ENCODE measurements at regions not wholly inside any gene's neighbourhood (a gene's known extent, or its start where the extent isn't known, plus 50 kb on each side); places are given as distances from the start of the nearest gene placed in this dataset.
"Not testable (repeated sequence)": the region's sequence is repeated elsewhere in the genome, so short reads cannot be mapped to it uniquely, and the experiment has no call there.

- no peak for DNase-seq (ENCODE audit: low spot score)
Measured at GRCh38 chr4:160493206-160493605, 1390.3 kb downstream of the RAPGEF2 start.

DNA sequence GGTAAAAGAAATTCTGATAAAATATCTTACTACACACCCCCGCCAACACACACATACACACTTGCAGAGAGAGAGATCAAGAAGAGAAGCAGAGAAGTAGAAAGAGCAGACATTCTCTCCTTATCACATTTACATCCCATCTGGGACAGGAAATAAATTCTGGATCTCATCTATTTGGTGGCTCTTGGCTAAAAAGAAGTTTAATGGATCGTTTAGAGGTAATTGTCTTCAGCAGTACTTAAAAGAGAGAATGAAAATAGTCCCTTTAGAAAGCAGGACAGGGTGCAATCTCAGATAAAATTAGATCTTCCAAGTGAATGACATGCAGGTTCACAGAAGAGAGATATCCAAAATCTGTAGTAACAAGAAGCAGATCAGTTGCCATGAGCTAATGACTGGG, 1392.5 kb downstream of the RAPGEF2 start:
- DNase-seq (ENCODE audit: low spot score) = no peak

GRCh38 chr4:160498211-160498610, 1395.3 kb downstream of the RAPGEF2 start:
- DNase-seq (ENCODE audit: low spot score) = no peak

DNA sequence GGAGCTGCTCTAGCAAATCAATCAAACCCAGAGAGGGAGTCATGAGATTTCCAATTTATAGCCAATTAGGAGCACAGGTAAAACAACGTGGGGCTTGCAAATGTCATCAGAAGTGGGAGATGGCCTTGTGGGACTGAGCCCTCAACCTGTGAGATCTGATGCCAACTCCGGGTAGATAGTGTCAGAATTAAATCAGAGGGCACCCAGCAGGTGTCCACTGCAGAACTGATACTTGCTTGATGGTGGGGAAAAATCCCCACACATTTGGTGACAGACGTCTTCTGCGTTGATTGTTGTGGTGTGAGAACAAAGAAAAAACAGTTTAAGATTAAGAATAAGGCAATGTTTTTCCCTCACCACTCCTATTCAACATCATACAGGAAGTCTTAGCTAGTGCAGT, 1402.8 kb downstream of the RAPGEF2 start:
- no peak for DNase-seq (ENCODE audit: low spot score)

DNA sequence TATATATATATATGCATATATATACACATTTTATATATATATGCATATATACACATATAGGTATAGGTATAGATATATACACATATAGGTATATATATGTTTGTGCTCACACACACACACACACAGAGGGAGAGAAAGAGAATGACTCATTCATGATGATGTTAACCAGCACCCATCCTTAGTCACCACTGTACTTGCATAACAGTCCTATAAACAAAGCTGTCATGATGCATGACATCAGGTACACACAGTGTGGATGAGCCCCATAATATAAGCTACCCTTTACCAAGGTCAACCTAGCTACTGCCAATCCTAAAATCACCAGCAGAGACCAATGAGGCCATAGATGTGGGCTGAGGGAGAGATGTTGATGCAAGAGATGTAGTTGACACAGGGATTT, 1408.0 kb downstream of the RAPGEF2 start:
- DNase-seq (ENCODE audit: low spot score) = no peak

GRCh38 chr4:160514126-160514525, 1411.2 kb downstream of the RAPGEF2 start:
- no peak for DNase-seq (ENCODE audit: low spot score)

DNA sequence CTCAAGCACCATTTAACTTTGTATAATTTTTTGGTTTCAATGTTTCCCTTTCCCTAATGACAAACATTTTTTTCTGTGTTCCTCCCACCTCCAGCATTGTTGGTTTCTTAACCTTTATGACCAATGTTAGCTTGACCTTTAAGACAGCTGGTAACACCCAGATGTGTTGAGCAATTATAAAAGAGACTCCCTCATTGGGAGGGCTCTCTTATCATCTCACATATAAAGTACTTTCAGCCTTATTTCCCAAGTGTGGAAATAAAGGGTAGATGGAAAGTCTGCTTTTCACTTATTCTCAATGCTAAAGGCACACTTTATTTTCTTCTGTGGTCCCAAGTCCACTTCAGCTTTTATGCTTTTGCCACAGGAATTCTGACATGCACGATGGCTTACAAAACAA, 1420.4 kb downstream of the RAPGEF2 start:
- no peak for DNase-seq (ENCODE audit: low spot score)

DNA sequence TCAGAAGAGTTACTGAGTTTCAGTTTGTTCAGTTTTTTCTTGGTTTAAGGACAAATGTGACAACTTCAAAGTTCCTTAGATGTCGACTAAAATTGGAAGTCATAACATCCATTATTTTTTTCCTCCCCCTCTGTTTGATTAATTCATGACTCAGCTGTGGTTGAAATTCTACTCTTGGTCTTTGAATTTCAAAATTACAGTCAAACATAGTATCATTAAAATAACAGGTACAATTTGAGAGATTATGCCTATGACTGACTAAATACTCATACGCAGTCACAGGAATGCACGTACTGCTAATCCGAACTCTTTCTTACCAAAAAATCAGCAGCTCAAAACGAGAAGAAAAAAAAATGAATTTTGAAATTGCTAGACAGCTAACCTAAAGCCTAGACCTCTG, 1434.8 kb downstream of the RAPGEF2 start:
- DNase-seq (ENCODE audit: low spot score) = no peak

DNA sequence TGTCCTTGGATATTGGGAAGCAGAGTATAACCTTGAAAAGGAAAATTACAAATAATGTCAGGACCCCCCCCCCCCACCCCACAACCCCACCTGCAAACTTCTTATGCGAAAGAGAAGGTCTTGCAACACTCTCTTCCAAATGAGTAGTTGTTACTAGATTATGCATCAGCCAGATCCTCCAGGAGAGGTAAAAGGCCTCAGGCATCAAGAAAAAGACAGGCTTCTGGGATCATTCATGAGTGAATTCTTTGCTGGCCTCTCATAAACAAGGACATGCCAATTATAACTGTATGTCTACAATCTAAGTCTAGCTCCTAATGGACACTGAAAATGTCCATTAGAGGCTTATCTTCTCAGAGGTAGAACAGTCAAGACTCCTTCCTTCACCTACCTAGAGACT, 1443.3 kb downstream of the RAPGEF2 start:
- DNase-seq (ENCODE audit: low spot score) = no peak

DNA sequence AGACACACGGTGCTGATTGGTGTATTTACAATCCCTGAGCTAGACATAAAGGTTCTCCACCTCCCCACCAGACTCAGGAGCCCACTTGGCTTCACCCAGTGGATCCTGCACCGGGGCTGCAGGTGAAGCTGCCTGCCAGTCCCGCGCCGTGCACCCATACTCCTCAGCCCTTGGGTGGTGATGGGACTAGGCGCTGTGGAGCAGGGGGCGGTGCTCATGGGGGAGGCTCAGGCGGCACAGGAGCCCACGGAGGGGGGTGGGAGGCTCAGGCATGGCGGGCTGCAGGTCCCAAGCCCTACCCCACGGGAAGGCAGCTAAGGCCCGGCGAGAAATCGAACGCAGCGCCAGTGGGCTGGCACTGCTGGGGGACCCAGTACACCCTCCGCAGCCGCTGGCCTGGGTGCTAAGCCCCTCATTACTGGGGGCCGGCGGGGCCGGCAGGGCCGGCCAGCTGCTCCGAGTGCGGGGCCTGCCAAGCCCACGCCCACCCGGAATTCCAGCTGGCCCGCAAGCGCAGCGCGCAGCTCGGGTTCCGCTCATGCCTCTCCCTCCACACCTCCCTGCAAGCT, 1447.2 kb downstream of the RAPGEF2 start:
- DNase-seq (ENCODE audit: low spot score) = not testable (repeated sequence)

DNA sequence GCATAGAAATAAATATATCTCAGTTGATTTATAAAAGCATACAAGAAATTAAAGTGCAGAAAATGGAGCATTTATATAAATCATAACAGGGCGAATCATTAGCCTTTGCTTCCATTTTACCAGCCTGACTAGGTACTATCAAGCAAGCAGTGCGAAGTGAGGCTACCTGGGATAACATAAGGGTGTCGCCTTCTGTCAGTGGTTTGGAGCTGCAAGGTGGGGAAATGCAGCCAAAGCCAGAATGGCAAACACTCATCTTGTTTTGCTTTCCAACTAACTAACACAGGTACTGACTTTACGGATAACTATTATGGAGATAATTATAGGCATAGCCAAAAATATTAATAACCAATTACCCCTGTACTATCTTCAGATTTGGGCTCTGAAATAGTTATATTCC, 1459.8 kb downstream of the RAPGEF2 start:
- DNase-seq (ENCODE audit: low spot score) = no peak

- DNase-seq (ENCODE audit: low spot score) = no peak
Measured at GRCh38 chr4:160563552-160564282, 1460.8 kb downstream of the RAPGEF2 start.

- no peak for DNase-seq (ENCODE audit: low spot score)
Measured at GRCh38 chr4:160567634-160568033, 1464.8 kb downstream of the RAPGEF2 start.

DNA sequence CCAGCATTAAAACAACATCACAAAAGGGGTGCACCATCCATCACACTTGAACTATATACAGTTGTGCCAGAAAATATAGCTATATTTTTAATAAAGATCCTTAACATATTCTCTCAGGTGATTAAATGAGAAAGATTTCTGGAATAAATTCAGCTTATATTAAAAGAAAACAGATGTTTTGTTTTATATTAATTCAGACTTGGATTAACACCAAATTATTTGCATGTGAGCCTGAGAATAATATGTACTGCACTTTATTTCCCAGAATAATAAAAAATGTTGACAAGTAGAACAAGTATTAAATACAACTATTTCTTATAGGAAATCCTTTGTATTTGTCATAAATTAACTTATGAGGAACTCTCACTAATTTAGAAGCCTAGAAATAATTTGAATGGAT, 1467.4 kb downstream of the RAPGEF2 start:
- no peak for DNase-seq (ENCODE audit: low spot score)

DNA sequence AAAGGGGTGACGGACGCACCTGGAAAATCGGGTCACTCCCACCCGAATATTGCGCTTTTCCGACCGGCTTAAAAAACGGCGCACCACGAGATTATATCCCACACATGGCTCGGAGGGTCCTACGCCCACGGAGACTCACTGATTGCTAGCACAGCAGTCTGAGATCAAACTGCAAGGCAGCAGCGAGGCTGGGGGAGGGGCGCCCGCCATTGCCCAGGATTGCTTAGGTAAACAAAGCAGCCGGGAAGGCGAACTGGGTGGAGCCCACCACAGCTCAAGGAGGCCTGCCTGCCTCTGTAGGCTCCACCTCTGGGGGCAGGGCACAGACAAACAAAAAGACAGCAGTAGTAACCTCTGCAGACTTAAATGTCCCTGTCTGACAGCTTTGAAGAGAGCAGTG, 1471.4 kb downstream of the RAPGEF2 start:
- DNase-seq (ENCODE audit: low spot score) = not testable (repeated sequence)

GRCh38 chr4:160580581-160580980, 1477.7 kb downstream of the RAPGEF2 start:
- no peak for DNase-seq (ENCODE audit: low spot score)

DNA sequence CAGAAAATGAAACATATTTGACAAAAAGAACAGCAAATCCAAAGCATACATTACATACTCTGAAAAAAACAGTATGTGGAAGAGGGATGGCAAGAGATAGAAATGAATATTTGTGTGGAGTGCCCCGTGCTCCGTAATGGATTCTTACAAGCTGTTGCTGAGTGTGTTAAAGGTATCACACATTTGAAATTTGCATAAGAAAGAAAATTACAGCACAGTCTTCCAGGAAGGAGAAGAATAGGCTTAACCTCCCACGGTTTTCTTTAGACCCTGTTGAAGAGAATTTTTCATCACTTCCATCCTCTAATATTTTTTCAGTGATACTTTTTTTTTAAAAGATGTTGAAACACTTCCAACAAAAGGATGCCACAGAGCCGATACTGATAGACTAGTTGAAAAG, 1489.4 kb downstream of the RAPGEF2 start:
- DNase-seq (ENCODE audit: low spot score) = no peak

DNA sequence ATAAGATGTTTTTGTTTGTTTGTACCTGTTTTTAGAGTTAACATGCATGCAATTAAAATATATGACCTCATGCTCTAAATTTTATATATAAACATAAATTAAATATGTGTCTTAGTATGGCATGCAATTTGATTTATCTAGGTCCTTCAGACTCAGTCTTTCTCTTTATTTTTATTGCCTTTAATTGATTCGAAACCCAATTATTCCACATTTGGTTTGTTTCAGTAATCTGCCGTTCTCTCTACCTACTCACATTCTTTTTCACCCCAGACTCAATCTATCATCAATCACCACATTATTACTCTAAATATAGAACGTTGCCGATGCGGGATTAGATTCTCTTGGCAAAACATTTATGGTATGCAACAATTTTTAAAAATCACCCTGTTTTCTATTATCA, 1492.8 kb downstream of the RAPGEF2 start:
- no peak for DNase-seq (ENCODE audit: low spot score)

- DNase-seq (ENCODE audit: low spot score) = no peak
Measured at GRCh38 chr4:160604541-160604940, 1501.7 kb downstream of the RAPGEF2 start.

DNA sequence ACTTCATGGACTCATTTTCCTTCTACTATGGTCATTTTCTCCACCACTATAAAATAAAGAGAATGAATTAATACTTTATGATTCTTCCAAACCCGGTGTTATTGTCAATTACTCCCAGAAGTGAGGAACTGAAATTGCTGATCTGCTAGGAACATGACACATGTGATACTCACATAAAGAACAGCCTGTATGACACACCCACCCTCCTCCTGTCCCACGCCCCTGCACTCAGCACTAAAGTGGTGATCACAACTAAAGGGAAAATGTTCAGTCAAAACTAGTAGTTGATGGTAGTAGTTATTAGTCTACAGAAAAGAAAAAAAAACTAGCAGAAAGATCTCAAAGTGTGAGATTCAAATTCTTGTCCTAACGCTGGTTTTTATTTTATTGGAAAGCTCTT, 1508.3 kb downstream of the RAPGEF2 start:
- DNase-seq (ENCODE audit: low spot score) = no peak

GRCh38 chr4:160631044-160631443, 1528.2 kb downstream of the RAPGEF2 start:
- DNase-seq (ENCODE audit: low spot score) = no peak

DNA sequence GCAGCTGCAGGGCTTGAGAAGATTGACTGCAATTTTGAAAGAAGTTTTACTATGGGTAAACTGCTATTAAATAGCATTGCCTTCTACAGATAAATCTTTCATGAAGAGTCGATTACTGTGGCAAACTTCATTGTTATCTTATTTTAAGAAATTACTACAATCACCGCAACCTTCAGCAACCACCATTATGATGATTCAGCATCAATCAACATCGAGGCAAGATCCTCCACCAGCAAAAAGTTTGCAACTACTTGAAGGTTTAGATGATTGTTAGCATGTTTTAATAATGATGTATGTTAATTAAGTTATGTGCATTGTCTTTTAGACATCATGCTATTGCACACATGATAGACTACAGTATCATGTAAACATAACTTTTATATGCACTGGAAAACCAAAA, 1511.0 kb downstream of the FSTL5 start:
- DNase-seq (ENCODE audit: low spot score) = no peak

DNA sequence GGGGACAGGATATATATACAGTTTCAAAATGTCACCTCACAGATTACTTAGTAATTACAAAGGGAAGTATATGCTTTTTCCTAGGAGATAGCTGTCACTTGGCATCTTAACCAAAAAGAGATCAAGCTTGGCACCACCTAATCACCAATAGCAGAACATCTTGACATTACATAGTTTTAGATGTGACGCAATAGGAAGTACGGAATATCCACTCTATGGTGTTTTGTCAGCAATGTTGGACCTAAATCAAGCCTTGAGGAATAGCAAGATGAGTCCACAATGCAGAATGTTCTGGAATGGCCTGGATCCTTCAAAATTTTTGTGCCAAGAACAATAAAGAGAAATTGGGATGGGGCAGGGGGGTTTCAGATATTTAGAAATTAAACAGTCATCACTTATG, 1488.2 kb downstream of the FSTL5 start:
- DNase-seq (ENCODE audit: low spot score) = no peak

GRCh38 chr4:160685729-160686128, 1478.1 kb downstream of the FSTL5 start:
- no peak for DNase-seq (ENCODE audit: low spot score)
